Neural progenitor cell (in vitro differentiated cells): ENCODE measurements at regions not wholly inside any gene's neighbourhood (a gene's known extent, or its start where the extent isn't known, plus 50 kb on each side); places are given as distances from the start of the nearest gene placed in this dataset.

Experiments
- DNase-seq: peaks from one replicate; pipeline ENCODE4 v3.0.0-alpha.2; 2016; ENCODE audit warnings: low spot score
- H2AFZ ChIP-seq: fragments of 200-600 bp; sonication (generic); replicated peaks from 2 replicates; pipeline ENCODE4 v1.6.1; 2016; ENCODE audit warnings: antibody characterized with exemption
- H3F3A ChIP-seq: fragments of 200-600 bp; sonication (generic); 2 replicates; pipeline ENCODE4 v1.6.1; 2016; ENCODE audit warnings: antibody characterized with exemption, low read depth
- H3K27ac ChIP-seq: fragments of 200-600 bp; sonication (generic); 2 replicates; pipeline ENCODE4 v1.5.1; 2016; ENCODE audit warnings: mild to moderate bottlenecking
- H3K27me3 ChIP-seq: fragments of 200-600 bp; sonication (generic); 2 replicates; pipeline ENCODE4 v1.6.1; 2016; ENCODE audit warnings: mild to moderate bottlenecking, moderate library complexity
- H3K36me3 ChIP-seq: fragments of 200-600 bp; sonication (generic); 2 replicates; pipeline ENCODE4 v1.5.1; 2016
- H3K4me1 ChIP-seq: fragments of 200-600 bp; sonication (generic); 2 replicates; pipeline ENCODE4 v1.6.1; 2016; ENCODE audit warnings: mixed run types
- H3K4me2 ChIP-seq: fragments of 200-600 bp; sonication (generic); 2 replicates; pipeline ENCODE4 v1.6.1; 2016
- H3K4me3 ChIP-seq: fragments of 200-600 bp; sonication (generic); 2 replicates; pipeline ENCODE4 v1.5.1; 2016
- H3K79me2 ChIP-seq: fragments of 200-600 bp; sonication (generic); 2 replicates; pipeline ENCODE4 v1.6.1; 2016; ENCODE audit warnings: low read depth
- H3K9ac ChIP-seq: fragments of 200-600 bp; sonication (generic); 2 replicates; pipeline ENCODE4 v1.6.1; 2016
- H3K9me3 ChIP-seq: fragments of 200-600 bp; sonication (generic); 2 replicates; pipeline ENCODE4 v1.5.1; 2016; ENCODE audit warnings: low read depth
- H4K20me1 ChIP-seq: fragments of 200-600 bp; sonication (generic); 2 replicates; pipeline ENCODE4 v1.6.1; 2016; ENCODE audit warnings: low read depth
- H3K27ac Mint-ChIP-seq: 3 replicates; pipeline ENCODE4 v1.8.0; 2021; ENCODE audit warnings: mixed read lengths
- H3K27me3 Mint-ChIP-seq: 2 replicates; pipeline ENCODE4 v1.8.0; 2022; ENCODE audit warnings: low read depth, mild to moderate bottlenecking, inconsistent platforms, moderate library complexity, mixed read lengths; ENCODE audit not compliant: insufficient read depth
- H3K36me3 Mint-ChIP-seq: 3 replicates; pipeline ENCODE4 v1.8.0; 2021; ENCODE audit warnings: mixed read lengths
- H3K4me1 Mint-ChIP-seq: 3 replicates; pipeline ENCODE4 v1.8.0; 2021; ENCODE audit warnings: mixed read lengths
- H3K4me3 Mint-ChIP-seq: 3 replicates; pipeline ENCODE4 v1.8.0; 2021; ENCODE audit warnings: mild to moderate bottlenecking, moderate library complexity, mixed read lengths
- H3K9me3 Mint-ChIP-seq: 3 replicates; pipeline ENCODE4 v1.8.0; 2020; ENCODE audit warnings: mixed read lengths
- CTCF ChIP-seq: fragments of 200-600 bp; sonication (generic); IDR thresholded peaks from 2 replicates; pipeline ENCODE4 v1.5.1; 2017; ENCODE audit warnings: antibody characterized with exemption, mild to moderate bottlenecking
- EZH2 ChIP-seq: fragments of 200-600 bp; sonication (generic); IDR thresholded peaks from 2 replicates; pipeline ENCODE4 v1.6.1; 2017; ENCODE audit warnings: antibody characterized with exemption, mild to moderate bottlenecking, moderate library complexity
- EZH2phosphoT487 ChIP-seq: fragments of 200-600 bp; sonication (generic); IDR thresholded peaks from 2 replicates; pipeline ENCODE4 v1.6.1; 2017; ENCODE audit warnings: antibody characterized with exemption

GRCh38 chr2:66110086-66110485 is 324.8 kb upstream of the MEIS1 start:
- Histone ChIP-seq H4K20me1 (no peaks in the 10 kb centered on the region), H2AFZ (no peak overlapping the region), H3K9me3 (no peaks in the 10 kb centered on the region), H3K9ac (no peak overlapping the region), H3K36me3 (no peaks in the 10 kb centered on the region), H3K4me3 (no peak overlapping the region), H3K4me2 (no peak overlapping the region), H3K79me2 (no peaks in the 10 kb centered on the region), H3F3A (no peaks in the 10 kb centered on the region), H3K4me1 (peaks cover 2% of the 10 kb centered on the region), H3K27me3 (no peaks in the 10 kb centered on the region), H3K27ac (no peak overlapping the region)
- no peak for DNase-seq
- H3K4me3 Mint-ChIP-seq, result no peak overlapping the region
- H3K27ac Mint-ChIP-seq, result no peak overlapping the region
- H3K9me3 Mint-ChIP-seq, result no peaks in the 10 kb centered on the region
- H3K36me3 Mint-ChIP-seq, result no peaks in the 10 kb centered on the region
- peaks cover 6% of the 10 kb centered on the region for H3K27me3 Mint-ChIP-seq
- peaks cover 18% of the 10 kb centered on the region for H3K4me1 Mint-ChIP-seq
- TF ChIP-seq EZH2phosphoT487 (no peak), CTCF (no peak), EZH2 (no peak)

- Histone ChIP-seq H3K27me3 (no peaks in the 10 kb centered on the region), H4K20me1 (no peaks in the 10 kb centered on the region), H2AFZ (no peak overlapping the region), H3K4me3 (no peak overlapping the region), H3K9ac (no peak overlapping the region), H3K79me2 (no peaks in the 10 kb centered on the region), H3K36me3 (no peaks in the 10 kb centered on the region), H3K4me1 (peaks cover 6% of the 10 kb centered on the region), H3F3A (no peaks in the 10 kb centered on the region), H3K27ac (no peak overlapping the region), H3K9me3 (no peaks in the 10 kb centered on the region), H3K4me2 (no peak overlapping the region)
- Mint-ChIP-seq H3K36me3 (no peaks in the 10 kb centered on the region), H3K9me3 (no peaks in the 10 kb centered on the region), H3K4me1 (peaks cover 25% of the 10 kb centered on the region), H3K27me3 (peaks cover 6% of the 10 kb centered on the region), H3K4me3 (no peak overlapping the region), H3K27ac (no peak overlapping the region)
- no peak for DNase-seq
- no peak for TF ChIP-seq EZH2phosphoT487
- TF ChIP-seq EZH2, result no peak
- no peak for TF ChIP-seq CTCF
Observed at GRCh38 chr2:66109419-66109818, 325.5 kb upstream of the MEIS1 start.

GRCh38 chr2:66105066-66105753 is 329.7 kb upstream of the MEIS1 start:
- no peaks in the 10 kb centered on the region for H3F3A ChIP-seq
- Mint-ChIP-seq H3K27ac (peak overlapping the region; percentile 36), H3K4me3 (no peak overlapping the region), H3K9me3 (no peaks in the 10 kb centered on the region), H3K36me3 (no peaks in the 10 kb centered on the region), H3K4me1 (peaks cover 19% of the 10 kb centered on the region), H3K27me3 (peaks cover 4% of the 10 kb centered on the region)
- no peaks in the 10 kb centered on the region for H4K20me1 ChIP-seq
- no peaks in the 10 kb centered on the region for H3K79me2 ChIP-seq
- no peaks in the 10 kb centered on the region for H3K36me3 ChIP-seq
- H3K4me2 ChIP-seq, result no peak overlapping the region
- H3K4me3 ChIP-seq, result no peak overlapping the region
- no peak for TF ChIP-seq CTCF
- TF ChIP-seq EZH2, result no peak
- TF ChIP-seq EZH2phosphoT487, result no peak
- no peaks in the 10 kb centered on the region for H3K27me3 ChIP-seq
- H3K4me1 ChIP-seq, result peaks cover 6% of the 10 kb centered on the region
- H2AFZ ChIP-seq, result no peak overlapping the region
- H3K9ac ChIP-seq, result no peak overlapping the region
- no peaks in the 10 kb centered on the region for H3K9me3 ChIP-seq
- H3K27ac ChIP-seq, result no peak overlapping the region
- DNase-seq, result peak; percentile 37
